K562 (cell line): ENCODE measurements at regions not wholly inside any gene's neighbourhood (a gene's known extent, or its start where the extent isn't known, plus 50 kb on each side); places are given as distances from the start of the nearest gene placed in this dataset.

Experiments
- ATAC-seq: fragments of 200-7000 bp; cut with Tn5 transposase; 3 replicates; pipeline ENCODE4 v1.9.1; 2020; ENCODE audit warnings: moderate library complexity
- BruUV-seq: library from RNA; stranded (reverse); fragments of 400-500 nt; replicated peaks from 2 replicates; lab custom pipeline; 2021; lab: Mats Ljungman, UMichigan
- CTCF ChIA-PET: fragments of 300-600 bp; formaldehyde crosslinking; extraction: SDS; loops from one replicate; lab custom pipeline; 2021; ENCODE audit warnings: low intra/inter-chr PET ratio; lab: Yijun Ruan, JAX
- POLR2A ChIA-PET: fragments of 300-600, 350-650 bp; sonication (Branson Sonifier 250); formaldehyde crosslinking; extraction: SDS; loops from one replicate; lab custom pipeline; 2021; ENCODE audit warnings: antibody characterized with exemption, inconsistent platforms; lab: Yijun Ruan, JAX
- DNase-seq, 4 experiments: peaks; one replicate each; pipeline versions ENCODE4 v3.0.0 to v3.0.0-alpha.2; 2011 to 2018; ENCODE audit warnings: low spot score in 3 of 4, mixed read lengths in 3 of 4; ENCODE audit errors: extremely low read depth in 1 of 4
- FAIRE-seq: peaks from 2 replicates; lab custom pipeline; 2011; peaks lifted over from hg19 to GRCh38; lab: Jason Lieb, UNC
- H2AFZ ChIP-seq: 2 replicates; pipeline ENCODE4 v1.6.0; 2011; ENCODE audit warnings: low read depth, low read length, control low read depth, inconsistent platforms
- H3K27ac ChIP-seq: fragments of 200-600 bp; 3 replicates; pipeline ENCODE4 v1.8.0; 2011; ENCODE audit warnings: low read depth, mild to moderate bottlenecking, control low read depth, inconsistent platforms, low read length, moderate library complexity, mixed read lengths; ENCODE audit errors: extremely low read depth
- H3K27me3 ChIP-seq, 2 experiments: fragments of 300-600 bp in 1 of 2; 2 replicates in 1 of 2; 3 replicates in 1 of 2; pipeline versions ENCODE4 v1.6.0 to v1.8.0; 2011; ENCODE audit warnings: inconsistent platforms in 2 of 2, low read length in 2 of 2, mild to moderate bottlenecking in 1 of 2, mixed read lengths in 1 of 2, moderate library complexity in 1 of 2; ENCODE audit not compliant: control insufficient read depth in 2 of 2, insufficient read depth in 2 of 2
- H3K36me3 ChIP-seq: fragments of 300-600 bp; 3 replicates; pipeline ENCODE4 v1.8.0; 2011; ENCODE audit warnings: mild to moderate bottlenecking, low read length, inconsistent platforms; ENCODE audit not compliant: control insufficient read depth, insufficient read depth
- H3K4me1 ChIP-seq, 2 experiments: fragments of 200-600 bp in 1 of 2; replicated peaks in 1 of 2; 2 replicates in 1 of 2; 3 replicates in 1 of 2; pipeline versions ENCODE4 v1.5.1 to v1.8.0; 2011; ENCODE audit warnings: inconsistent platforms in 2 of 2, low read length in 2 of 2, mild to moderate bottlenecking in 1 of 2, mixed read lengths in 1 of 2, moderate library complexity in 1 of 2; ENCODE audit not compliant: control insufficient read depth in 2 of 2, insufficient read depth in 2 of 2
- H3K4me2 ChIP-seq: 2 replicates; pipeline ENCODE4 v1.6.1; 2011; ENCODE audit warnings: low read length, control low read depth, inconsistent platforms, mixed read lengths; ENCODE audit not compliant: insufficient read depth
- H3K4me3 ChIP-seq: fragments of 200-600 bp; sonication (generic), shearing (Covaris generic); 2 replicates; pipeline ENCODE4 v1.5.1; 2016; ENCODE audit warnings: control low read depth, inconsistent platforms
- H3K79me2 ChIP-seq: fragments of 200-600 bp; 3 replicates; pipeline ENCODE4 v1.8.0; 2011; ENCODE audit warnings: low read length, inconsistent platforms; ENCODE audit not compliant: control insufficient read depth, insufficient read depth
- H3K9ac ChIP-seq, 2 experiments: 2 replicates each; pipeline versions ENCODE4 v1.6.0 to v1.6.1; 2011; ENCODE audit warnings: low read depth in 2 of 2, low read length in 2 of 2, control low read depth in 1 of 2, inconsistent platforms in 1 of 2, mild to moderate bottlenecking in 1 of 2, mixed read lengths in 1 of 2; ENCODE audit not compliant: insufficient read depth in 1 of 2
- H3K9me1 ChIP-seq: one replicate; pipeline ENCODE4 v1.6.0; 2011; ENCODE audit warnings: inconsistent platforms, mild to moderate bottlenecking, low read length, moderate library complexity; ENCODE audit not compliant: control insufficient read depth, insufficient read depth
- H3K9me3 ChIP-seq: replicated peaks from 2 replicates; pipeline ENCODE4 v1.5.1; 2011; ENCODE audit warnings: low read depth, low read length, inconsistent platforms; ENCODE audit not compliant: control insufficient read depth, insufficient read depth
- H4K20me1 ChIP-seq: replicated peaks from 2 replicates; pipeline ENCODE4 v1.6.1; 2011; ENCODE audit warnings: low read length, inconsistent platforms, mixed read lengths; ENCODE audit not compliant: control insufficient read depth, insufficient read depth
- CREB1 ChIP-seq, 2 experiments: sonication (generic) in 1 of 2; formaldehyde crosslinking in 1 of 2; IDR thresholded peaks; 2 replicates each; pipeline versions ENCODE4 v1.6.1 to v1.8.0; 2012 to 2022; ENCODE audit warnings: inconsistent platforms in 1 of 2, mild to moderate bottlenecking in 1 of 2, missing genetic modification reagents in 1 of 2, moderate library complexity in 1 of 2
- CTCF ChIP-seq, 3 experiments: IDR thresholded peaks in 2 of 3; conservative IDR thresholded peaks in 1 of 3; 2 replicates each; pipeline ENCODE4 v1.5.1; 2011 to 2012; ENCODE audit warnings: low read length in 3 of 3, mild to moderate bottlenecking in 3 of 3, control low read depth in 2 of 3, improper control_type of control experiment in 1 of 3, inconsistent platforms in 1 of 3, low read depth in 1 of 3, mixed read lengths in 1 of 3, moderate library complexity in 1 of 3; ENCODE audit not compliant: insufficient read depth in 2 of 3
- MITF ChIP-seq: IDR thresholded peaks from 2 replicates; pipeline ENCODE4 v1.6.1; 2014; ENCODE audit warnings: antibody characterized with exemption
- NKRF ChIP-seq: fragments of 450-650 bp; IDR thresholded peaks from 2 replicates; pipeline ENCODE4 v1.6.1; 2016; ENCODE audit warnings: borderline replicate concordance
- U2AF2 ChIP-seq: fragments of 200-400 bp; formaldehyde crosslinking; optimal IDR thresholded peaks from 2 replicates; pipeline ENCODE3; 2017; ENCODE audit warnings: low read depth, mild to moderate bottlenecking, low read length
- ZC3H4 ChIP-seq: sonication (generic); formaldehyde crosslinking; IDR thresholded peaks from 2 replicates; pipeline ENCODE4 v1.9.0; 2021; ENCODE audit warnings: missing genetic modification reagents, borderline replicate concordance
- ZNF133 ChIP-seq: fragments of 250-450 bp; sonication (Bioruptor Pico); IDR thresholded peaks from 2 replicates; pipeline ENCODE4 v1.4.0; 2020; ENCODE audit warnings: mild to moderate bottlenecking
- ZNF184 ChIP-seq: sonication (generic); formaldehyde crosslinking; IDR thresholded peaks from 2 replicates; pipeline ENCODE4 v1.5.0; 2020; ENCODE audit warnings: missing genetic modification reagents
- ZNF280B ChIP-seq: fragments of 250-450 bp; sonication (Bioruptor Pico); IDR thresholded peaks from 2 replicates; pipeline ENCODE4 v1.5.1; 2021; ENCODE audit warnings: mild to moderate bottlenecking
- WGBS: fragments of 100-300 bp; shearing (Covaris generic); methylation state at CpG from one replicate; pipeline ENCODE4 v1.1.6; 2016; ENCODE audit warnings: low coverage, mixed read lengths; ENCODE audit not compliant: insufficient coverage; ENCODE audit errors: missing lambda C conversion rate; 5-methylcytosine and 5-hydroxymethylcytosine counted together
- in situ Hi-C: fragments of 300-500 bp; cut with MboI; formaldehyde crosslinking; loops from 4 replicates; pipeline ENCODE4 v1.15.0; 2018; ENCODE audit warnings: inconsistent platforms, mixed read lengths
- intact Hi-C: fragments of 100-400 bp; cut with micrococcal nuclease; formaldehyde crosslinking; loops from 2 replicates; pipeline ENCODE4 v1.14.2; 2022

- Histone ChIP-seq H3K9ac (no peak overlapping the region), H3K4me2 (no peak overlapping the region), H3K4me1 (no peaks in the 10 kb centered on the region), H4K20me1 (no peaks in the 10 kb centered on the region), H2AFZ (no peak overlapping the region), H3K9me3 (no peaks in the 10 kb centered on the region), H3K4me3 (no peak overlapping the region), H3K79me2 (no peaks in the 10 kb centered on the region), H3K36me3 (no peaks in the 10 kb centered on the region), H3K9me1 (no peaks in the 10 kb centered on the region), H3K27ac (no peak overlapping the region), H3K27me3 (no peaks in the 10 kb centered on the region)
- WGBS: 0% methylated on average over 1 of the region's 1 CpG
- CTCF ChIA-PET: no interaction called here
- intact Hi-C loops (no loop called here), in situ Hi-C loops (no loop called here)
- BruUV-seq: no TSS peak
- ATAC-seq (no peak), DNase-seq (no peak), FAIRE-seq (no peak)
- POLR2A ChIA-PET: no interaction called here
- no peak for TF ChIP-seq CTCF (IDR thresholded peaks at IDR 0.05 in 2 of 3, conservative IDR thresholded peaks at IDR 0.05 in 1 of 3; ENCODE audit: insufficient read depth in 2 of 3, low read depth in 1 of 3, low read length in 3 of 3)
- no peak for TF ChIP-seq ZNF184 (CRISPR knock-in tag)
- TF ChIP-seq CREB1 (IDR thresholded peaks at IDR 0.05): no peak
- TF ChIP-seq CREB1 (CRISPR knock-in tag; IDR thresholded peaks at IDR 0.05): no peak
- no peak for TF ChIP-seq ZC3H4
Measured at GRCh38 chr9:8223861-8224260, 424.3 kb upstream of the DMAC1 start.

GRCh38 chr9:8221462-8221861 is 421.9 kb upstream of the DMAC1 start:
- Histone ChIP-seq H3K79me2 (no peaks in the 10 kb centered on the region), H3K4me1 (no peaks in the 10 kb centered on the region), H3K27me3 (no peaks in the 10 kb centered on the region), H3K27ac (no peak overlapping the region), H3K9me1 (no peaks in the 10 kb centered on the region), H3K9me3 (no peaks in the 10 kb centered on the region), H3K9ac (no peak overlapping the region), H4K20me1 (no peaks in the 10 kb centered on the region), H3K36me3 (no peaks in the 10 kb centered on the region), H3K4me3 (no peak overlapping the region), H2AFZ (no peak overlapping the region), H3K4me2 (no peak overlapping the region)
- intact Hi-C loops: no loop called here
- ATAC-seq: no peak
- ChIA-PET POLR2A (no interaction called here), CTCF (no interaction called here)
- WGBS: 3% methylated on average over 4 of the region's 4 CpGs
- in situ Hi-C loops: no loop called here
- BruUV-seq: no TSS peak
- no peak for DNase-seq
- no peak for FAIRE-seq
- TF ChIP-seq U2AF2 (no peak), NKRF (no peak), ZNF280B (CRISPR knock-in tag) (no peak), MITF (no peak), ZNF133 (CRISPR knock-in tag) (no peak)
